ENCODE measurements at regions not wholly inside any gene's neighbourhood (a gene's known extent, or its start where the extent isn't known, plus 50 kb on each side); places are given as distances from the start of the nearest gene placed in this dataset.

DNA sequence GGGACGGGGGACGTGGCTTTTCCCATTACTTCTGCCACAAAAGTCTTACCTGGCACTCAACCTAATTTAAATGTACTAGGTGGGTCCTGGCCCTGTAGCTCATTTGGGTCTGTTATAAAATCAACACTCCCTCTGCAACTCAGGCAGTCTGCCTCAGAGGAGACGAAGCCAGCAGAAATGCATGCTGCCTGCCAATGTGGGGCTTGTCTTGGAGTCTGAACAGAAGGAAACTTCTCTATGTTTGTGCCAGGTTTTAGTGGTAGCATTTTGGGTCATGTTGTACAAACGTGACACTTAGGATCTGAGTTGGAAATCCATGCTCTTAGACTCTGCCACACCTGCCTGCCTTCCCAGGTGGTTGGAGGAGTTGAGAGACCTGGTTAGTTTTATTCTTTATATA, 292.5 kb upstream of the FAM98A start:
- Histone ChIP-seq H4K20me1 (no peaks in the 10 kb centered on the region), H3K4me1 (no peaks in the 10 kb centered on the region), H3K27me3 (no peaks in the 10 kb centered on the region), H3K27ac (no peak overlapping the region), H3K4me2 (no peak overlapping the region), H3K36me3 (no peaks in the 10 kb centered on the region), H3K4me3 (no peak overlapping the region), H3K9me3 (peaks cover 5% of the 10 kb centered on the region; the same call in 1 of the 2 replicates), H3K9ac (no peak overlapping the region)
- no peak for TF ChIP-seq Cebpa-rat (IDR thresholded peaks at IDR 0.05)

DNA sequence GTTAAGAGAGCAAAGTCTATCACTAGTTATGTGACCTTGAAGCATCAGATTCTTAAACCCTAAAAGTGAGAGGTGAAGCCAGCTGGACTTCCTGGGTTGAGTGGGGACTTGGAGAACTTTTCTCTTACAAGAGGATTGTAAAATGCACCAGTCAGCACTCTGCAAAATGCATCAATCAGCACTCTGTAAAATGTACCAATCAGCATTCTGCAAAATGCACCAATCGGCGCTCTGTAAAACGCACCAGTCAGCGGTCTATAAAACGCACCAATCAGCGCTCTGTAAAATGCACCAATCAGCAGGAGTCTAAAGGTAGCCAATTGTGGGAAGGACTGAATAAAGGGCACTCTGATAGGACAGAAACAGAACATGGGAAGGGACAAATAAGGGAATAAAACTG, 291.6 kb upstream of the FAM98A start:
- H3K4me3 ChIP-seq = no peak overlapping the region
- no peaks in the 10 kb centered on the region for H4K20me1 ChIP-seq
- H3K27ac ChIP-seq = no peak overlapping the region
- no peaks in the 10 kb centered on the region for H3K4me1 ChIP-seq
- no peaks in the 10 kb centered on the region for H3K27me3 ChIP-seq
- no peak overlapping the region for H3K4me2 ChIP-seq
- H3K9ac ChIP-seq = no peak overlapping the region
- TF ChIP-seq Cebpa-rat (IDR thresholded peaks at IDR 0.05) = no peak
- peaks cover 5% of the 10 kb centered on the region; the same call in 1 of the 2 replicates for H3K9me3 ChIP-seq
- no peaks in the 10 kb centered on the region for H3K36me3 ChIP-seq

DNA sequence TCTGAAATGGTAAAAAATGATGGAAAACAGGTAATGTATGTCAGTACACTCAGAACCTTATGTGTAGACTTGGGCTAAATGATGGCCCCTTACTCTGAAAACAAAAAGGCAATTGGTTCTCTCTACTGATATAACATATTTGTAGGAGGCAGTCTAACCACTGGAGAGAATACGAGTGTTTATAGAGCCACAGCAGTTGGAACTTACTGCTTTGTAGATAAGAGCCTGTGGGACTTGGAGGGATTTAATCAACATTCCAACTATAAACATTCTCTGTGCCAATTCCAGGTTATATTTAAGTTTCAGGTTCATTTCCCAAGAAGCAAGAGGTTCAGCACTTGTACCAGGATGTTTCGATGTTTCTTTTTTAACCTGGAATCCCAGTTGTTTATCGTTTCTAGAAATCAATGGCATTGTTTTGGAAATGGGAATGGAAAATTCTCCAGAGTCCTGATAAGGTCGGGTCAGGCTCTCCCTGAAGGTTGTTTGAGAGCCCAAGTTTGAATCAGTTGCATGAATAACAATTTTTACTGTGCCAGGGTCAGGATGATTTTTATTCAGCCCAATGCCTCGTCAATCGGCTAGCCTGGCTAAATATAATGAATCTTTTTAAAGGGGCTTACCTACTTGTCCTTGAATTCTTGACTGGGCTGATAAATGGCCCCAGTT, 278.4 kb upstream of the FAM98A start:
- no peaks in the 10 kb centered on the region for H4K20me1 ChIP-seq
- no peak overlapping the region for H3K9ac ChIP-seq
- H3K27ac ChIP-seq = no peak overlapping the region
- H3K4me3 ChIP-seq = no peak overlapping the region
- peaks cover 21% of the 10 kb centered on the region for H3K4me1 ChIP-seq
- no peaks in the 10 kb centered on the region for H3K27me3 ChIP-seq
- no peak for TF ChIP-seq Cebpa-rat (IDR thresholded peaks at IDR 0.05)
- no peak overlapping the region for H3K4me2 ChIP-seq
- H3K36me3 ChIP-seq = no peaks in the 10 kb centered on the region
- peaks cover 22% of the 10 kb centered on the region for H3K9me3 ChIP-seq

DNA sequence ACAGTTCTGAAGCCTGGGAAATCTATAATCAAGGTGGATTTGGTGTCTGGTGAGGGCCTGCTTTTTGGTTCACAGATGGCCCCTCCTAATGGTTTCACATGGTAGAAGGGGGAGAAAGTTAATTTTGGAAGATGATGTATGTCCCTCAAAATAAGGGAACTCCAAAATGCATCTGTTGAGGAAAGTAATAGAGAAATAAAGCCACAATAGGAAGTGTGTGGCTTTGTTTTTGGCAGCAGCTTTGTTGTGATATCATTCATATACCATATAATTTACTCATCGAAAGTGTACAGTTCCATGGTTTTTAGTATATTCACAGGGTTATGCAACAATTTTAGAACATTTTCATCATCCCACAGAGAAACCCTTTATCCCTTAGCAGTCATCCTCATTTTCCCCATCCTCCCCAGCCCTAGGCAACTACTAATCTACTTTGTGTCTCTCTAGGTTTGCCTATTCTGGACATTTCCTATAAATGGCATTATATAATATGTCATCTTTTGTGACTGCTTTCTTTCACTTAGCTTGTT, 274.0 kb upstream of the FAM98A start:
- peak overlapping the region; percentile 43 for H3K4me2 ChIP-seq
- no peaks in the 10 kb centered on the region for H3K27me3 ChIP-seq
- no peaks in the 10 kb centered on the region for H4K20me1 ChIP-seq
- no peak overlapping the region for H3K9ac ChIP-seq
- peaks cover 23% of the 10 kb centered on the region for H3K4me1 ChIP-seq
- TF ChIP-seq Cebpa-rat (IDR thresholded peaks at IDR 0.05) = no peak
- H3K9me3 ChIP-seq = peaks cover 48% of the 10 kb centered on the region
- no peak overlapping the region for H3K4me3 ChIP-seq
- H3K36me3 ChIP-seq = no peaks in the 10 kb centered on the region
- H3K27ac ChIP-seq = no peak overlapping the region; the same call in 1 of the 2 replicates

DNA sequence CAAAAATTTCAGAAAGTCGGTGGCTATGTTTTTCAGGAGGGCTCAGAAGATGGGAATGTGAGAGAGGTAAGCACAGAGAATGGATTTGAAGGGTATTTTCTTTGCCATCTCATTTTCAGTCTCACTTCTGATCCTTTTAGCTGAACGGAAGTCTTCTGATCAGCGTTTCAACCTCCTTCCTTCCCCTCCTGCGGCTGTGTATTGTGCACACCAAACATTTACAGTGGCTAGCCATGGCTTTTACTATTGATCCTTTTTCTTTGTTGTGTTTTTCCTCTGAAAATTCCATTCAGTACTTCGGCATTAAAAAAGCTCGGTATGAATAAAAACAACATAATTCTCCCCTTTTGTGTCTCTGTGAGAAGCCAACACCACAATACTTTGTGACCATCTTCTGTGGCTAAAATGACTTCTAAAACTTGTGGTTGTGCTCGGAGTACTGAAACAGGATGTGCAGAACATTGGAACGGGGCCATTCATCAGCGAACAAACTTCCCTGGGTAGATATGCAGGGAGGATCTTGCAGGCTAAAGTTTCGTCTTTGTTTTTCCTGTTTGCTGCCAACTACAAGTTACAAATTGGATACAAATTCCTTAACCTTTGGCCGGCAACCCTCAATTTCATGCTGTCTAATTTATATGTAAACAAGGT, 260.8 kb upstream of the FAM98A start:
- H3K27me3 ChIP-seq = no peaks in the 10 kb centered on the region
- peak overlapping the region; percentile 73 for H3K27ac ChIP-seq
- H3K36me3 ChIP-seq = no peaks in the 10 kb centered on the region
- H4K20me1 ChIP-seq = no peaks in the 10 kb centered on the region
- peaks cover 36% of the 10 kb centered on the region for H3K4me1 ChIP-seq
- H3K4me3 ChIP-seq = peak overlapping the region; percentile 55
- peak overlapping the region; percentile 60 for H3K9ac ChIP-seq
- TF ChIP-seq Cebpa-rat (IDR thresholded peaks at IDR 0.05) = no peak
- peak overlapping the region; percentile 84 for H3K4me2 ChIP-seq
- H3K9me3 ChIP-seq = peaks cover 72% of the 10 kb centered on the region

DNA sequence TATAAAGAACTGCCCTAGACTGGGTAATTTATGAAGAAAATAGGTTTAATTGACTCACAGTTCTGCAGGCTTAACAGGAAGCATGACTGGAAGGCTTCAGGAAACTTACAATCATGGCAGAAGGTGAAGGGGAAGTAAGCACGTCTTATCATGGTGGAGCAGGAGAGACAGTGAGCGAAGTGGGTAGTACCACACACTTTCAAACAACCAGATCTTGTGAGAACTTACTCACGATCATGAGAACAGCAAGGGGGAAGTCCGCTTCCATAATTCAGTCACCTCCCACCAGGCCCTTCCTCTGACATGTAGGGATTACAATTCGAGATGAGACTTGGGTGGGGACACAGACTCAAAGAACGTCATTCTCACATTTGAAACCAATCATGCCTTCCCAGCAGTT, 260.1 kb upstream of the FAM98A start:
- Histone ChIP-seq H3K4me3 (peak overlapping the region; percentile 55; the same call in 1 of the 2 replicates), H3K4me1 (peaks cover 36% of the 10 kb centered on the region), H3K9me3 (peaks cover 76% of the 10 kb centered on the region), H3K9ac (no peak overlapping the region), H3K27me3 (no peaks in the 10 kb centered on the region), H3K36me3 (no peaks in the 10 kb centered on the region), H4K20me1 (no peaks in the 10 kb centered on the region), H3K27ac (peak overlapping the region; percentile 73), H3K4me2 (peak overlapping the region; percentile 84)
- TF ChIP-seq Cebpa-rat (IDR thresholded peaks at IDR 0.05) = no peak

DNA sequence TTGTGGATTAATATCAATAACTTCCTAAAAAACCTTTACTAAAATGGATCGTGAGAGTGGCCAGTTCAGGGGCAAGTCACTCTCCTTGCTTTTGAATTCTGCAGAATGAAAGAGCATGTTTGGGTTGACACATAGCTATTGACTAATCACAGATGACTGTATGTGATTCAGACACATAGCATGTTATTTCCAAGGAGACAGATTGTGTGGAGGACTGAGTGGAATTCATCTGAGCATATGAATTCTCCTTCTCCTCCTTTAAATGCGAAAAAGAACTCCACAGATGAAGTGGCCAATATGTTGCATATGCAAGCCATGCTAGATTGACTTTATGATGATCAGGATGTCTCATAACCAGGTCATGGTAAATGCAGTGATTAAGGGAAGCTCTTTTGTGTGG, 249.4 kb upstream of the FAM98A start:
- no peak for TF ChIP-seq Cebpa-rat (IDR thresholded peaks at IDR 0.05)
- H3K36me3 ChIP-seq = no peaks in the 10 kb centered on the region

DNA sequence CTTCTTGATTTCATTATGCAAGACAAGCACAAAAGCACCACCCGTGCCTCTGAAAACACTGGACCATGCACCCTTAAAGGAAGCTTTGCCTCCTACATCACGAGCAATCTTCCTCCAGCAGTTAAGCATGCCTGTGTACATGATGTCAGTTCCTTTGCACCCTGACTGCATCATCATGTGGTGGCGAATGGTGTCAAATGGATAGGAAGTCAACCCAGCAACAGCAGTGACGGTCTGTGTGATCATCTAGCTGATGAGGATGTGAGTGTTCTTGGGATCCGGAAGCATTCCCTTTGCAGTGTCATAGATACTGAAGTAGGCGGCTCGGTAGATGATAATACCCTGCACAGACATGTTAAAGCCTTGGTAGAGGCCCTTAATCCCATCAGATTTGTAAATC, 240.7 kb upstream of the FAM98A start:
- no peak overlapping the region for H3K4me3 ChIP-seq
- no peak overlapping the region for H3K9ac ChIP-seq
- H3K27ac ChIP-seq = no peak overlapping the region
- no peak for TF ChIP-seq Cebpa-rat (IDR thresholded peaks at IDR 0.05)
- no peaks in the 10 kb centered on the region for H4K20me1 ChIP-seq
- H3K4me1 ChIP-seq = no peaks in the 10 kb centered on the region
- H3K36me3 ChIP-seq = no peaks in the 10 kb centered on the region
- no peaks in the 10 kb centered on the region for H3K27me3 ChIP-seq
- H3K9me3 ChIP-seq = no peaks in the 10 kb centered on the region
- no peak overlapping the region for H3K4me2 ChIP-seq

More for the DNA sequence above, 249.4 kb upstream of the FAM98A start:
- H3K4me3 ChIP-seq = no peak overlapping the region
- no peaks in the 10 kb centered on the region for H3K27me3 ChIP-seq
- H3K9ac ChIP-seq = no peak overlapping the region
- H3K9me3 ChIP-seq = peaks cover 28% of the 10 kb centered on the region
- H3K27ac ChIP-seq = no peak overlapping the region
- no peaks in the 10 kb centered on the region for H3K4me1 ChIP-seq
- no peaks in the 10 kb centered on the region for H4K20me1 ChIP-seq
- no peak overlapping the region for H3K4me2 ChIP-seq

DNA sequence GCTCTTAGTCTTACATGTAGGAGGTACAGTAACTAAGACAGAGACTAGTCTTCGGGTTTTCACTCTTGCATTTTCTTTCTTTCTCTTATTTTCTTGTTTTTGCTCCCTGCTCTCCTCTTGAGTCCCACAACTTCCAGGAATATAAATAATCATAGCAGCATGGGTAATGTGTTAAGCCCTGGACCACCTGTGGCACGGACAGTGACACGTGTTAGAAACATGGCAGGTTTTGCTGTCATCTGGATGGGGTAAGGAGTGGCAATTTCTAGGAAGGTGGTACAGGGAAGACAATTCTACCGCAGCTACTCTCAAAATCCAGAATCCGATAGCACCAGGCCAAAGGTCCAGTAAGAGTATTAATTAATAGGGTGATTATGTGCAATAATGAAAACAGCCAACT, 237.5 kb upstream of the FAM98A start:
- H3K4me2 ChIP-seq = no peak overlapping the region
- no peak overlapping the region for H3K9ac ChIP-seq
- no peak overlapping the region for H3K4me3 ChIP-seq
- no peaks in the 10 kb centered on the region for H3K4me1 ChIP-seq
- H3K36me3 ChIP-seq = no peaks in the 10 kb centered on the region
- H4K20me1 ChIP-seq = no peaks in the 10 kb centered on the region
- no peak for TF ChIP-seq Cebpa-rat (IDR thresholded peaks at IDR 0.05)
- H3K27ac ChIP-seq = no peak overlapping the region
- no peaks in the 10 kb centered on the region for H3K9me3 ChIP-seq
- H3K27me3 ChIP-seq = no peaks in the 10 kb centered on the region

DNA sequence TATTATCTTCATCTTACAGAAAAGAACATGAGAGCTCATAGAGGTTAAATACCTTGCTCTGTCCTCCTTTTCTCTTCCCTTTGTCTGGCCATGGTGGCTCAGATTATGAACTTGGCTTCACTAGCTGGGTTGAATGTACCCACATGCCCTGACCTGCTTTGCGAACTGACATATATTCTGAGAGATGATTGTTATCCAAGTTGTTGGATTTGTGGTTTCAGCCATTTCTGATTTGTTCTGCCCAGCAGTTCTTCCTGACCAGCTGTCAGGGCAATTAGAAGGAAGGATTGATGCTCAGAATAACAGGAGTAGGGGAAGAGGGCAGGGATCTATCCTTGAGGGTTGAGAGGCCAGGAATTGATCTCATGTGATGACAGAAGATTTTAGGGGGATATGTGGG, 236.8 kb upstream of the FAM98A start:
- no peak overlapping the region for H3K27ac ChIP-seq
- no peaks in the 10 kb centered on the region for H3K9me3 ChIP-seq
- H4K20me1 ChIP-seq = no peaks in the 10 kb centered on the region
- H3K4me2 ChIP-seq = no peak overlapping the region
- H3K27me3 ChIP-seq = no peaks in the 10 kb centered on the region
- H3K9ac ChIP-seq = no peak overlapping the region
- TF ChIP-seq Cebpa-rat (IDR thresholded peaks at IDR 0.05) = no peak
- no peaks in the 10 kb centered on the region for H3K36me3 ChIP-seq
- H3K4me1 ChIP-seq = no peaks in the 10 kb centered on the region
- no peak overlapping the region for H3K4me3 ChIP-seq

All from BLaER1 (cell line).